ENCODE measurements at regions not wholly inside any gene's neighbourhood (a gene's known extent, or its start where the extent isn't known, plus 50 kb on each side); places are given as distances from the start of the nearest gene placed in this dataset.

DNA sequence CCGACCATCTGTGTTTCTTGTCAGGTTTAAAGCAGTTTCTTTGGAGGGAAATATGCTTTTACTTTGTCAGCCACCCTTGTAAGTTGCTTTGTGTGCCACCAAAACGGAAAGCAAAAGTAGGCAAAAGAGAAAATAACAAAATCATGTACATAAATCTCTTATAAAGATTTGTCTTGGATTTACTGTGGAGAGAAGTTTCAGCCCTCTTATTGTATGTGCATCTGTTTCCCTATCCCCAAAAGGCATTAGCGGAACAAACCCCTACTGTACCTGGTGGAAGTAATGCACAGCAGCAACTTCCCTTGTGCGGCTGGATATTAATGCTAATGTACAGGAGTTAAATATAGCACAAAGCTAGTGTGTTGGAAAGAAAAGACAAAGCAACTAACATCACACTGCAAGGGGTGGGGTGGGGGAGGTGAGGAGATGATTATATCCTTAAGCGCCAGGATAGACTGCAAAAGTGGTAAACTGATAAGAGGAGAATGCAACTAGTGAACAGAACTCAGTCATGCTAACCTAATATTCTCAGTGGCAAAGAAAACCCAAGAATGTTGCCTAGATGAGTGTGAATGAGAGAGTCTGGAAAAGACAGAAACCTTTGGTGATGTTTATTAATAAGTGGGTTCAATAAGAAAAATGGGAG, 396.5 kb upstream of the MEF2C start:
- TF ChIP-seq, protein P1, sequence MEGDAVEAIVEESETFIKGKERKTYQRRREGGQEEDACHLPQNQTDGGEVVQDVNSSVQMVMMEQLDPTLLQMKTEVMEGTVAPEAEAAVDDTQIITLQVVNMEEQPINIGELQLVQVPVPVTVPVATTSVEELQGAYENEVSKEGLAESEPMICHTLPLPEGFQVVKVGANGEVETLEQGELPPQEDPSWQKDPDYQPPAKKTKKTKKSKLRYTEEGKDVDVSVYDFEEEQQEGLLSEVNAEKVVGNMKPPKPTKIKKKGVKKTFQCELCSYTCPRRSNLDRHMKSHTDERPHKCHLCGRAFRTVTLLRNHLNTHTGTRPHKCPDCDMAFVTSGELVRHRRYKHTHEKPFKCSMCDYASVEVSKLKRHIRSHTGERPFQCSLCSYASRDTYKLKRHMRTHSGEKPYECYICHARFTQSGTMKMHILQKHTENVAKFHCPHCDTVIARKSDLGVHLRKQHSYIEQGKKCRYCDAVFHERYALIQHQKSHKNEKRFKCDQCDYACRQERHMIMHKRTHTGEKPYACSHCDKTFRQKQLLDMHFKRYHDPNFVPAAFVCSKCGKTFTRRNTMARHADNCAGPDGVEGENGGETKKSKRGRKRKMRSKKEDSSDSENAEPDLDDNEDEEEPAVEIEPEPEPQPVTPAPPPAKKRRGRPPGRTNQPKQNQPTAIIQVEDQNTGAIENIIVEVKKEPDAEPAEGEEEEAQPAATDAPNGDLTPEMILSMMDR (IDR thresholded peaks at IDR 0.05; ENCODE audit: insufficient read depth, low read depth, low read length) = no peak
- TF ChIP-seq EZH2 (IDR thresholded peaks at IDR 0.05; ENCODE audit: insufficient read depth, low read length) = no peak
- Histone ChIP-seq H3K79me2 (ENCODE audit: insufficient read depth, low read length) (no peaks in the 10 kb centered on the region), H3K4me1 (ENCODE audit: insufficient read depth, low read length) (peaks cover 34% of the 10 kb centered on the region), H3K4me2 (ENCODE audit: low read length) (no peak overlapping the region), H3K36me3 (ENCODE audit: insufficient read depth, low read length) (no peaks in the 10 kb centered on the region), H3K27me3 (ENCODE audit: insufficient read depth, low read length) (no peaks in the 10 kb centered on the region), H3K4me3 (ENCODE audit: insufficient read depth, low read depth, low read length) (no peak overlapping the region), H3K9ac (ENCODE audit: low read length) (no peak overlapping the region), H2AFZ (ENCODE audit: low read depth, low read length) (no peak overlapping the region), H3K27ac (ENCODE audit: low read depth, low read length) (no peak overlapping the region), H4K20me1 (ENCODE audit: insufficient read depth, low read length) (no peaks in the 10 kb centered on the region), H3K9me3 (ENCODE audit: insufficient read depth, low read depth, low read length) (no peaks in the 10 kb centered on the region)
- H3K36me3 Mint-ChIP-seq (ENCODE audit: low read depth, unreplicated experiment) = no peaks in the 10 kb centered on the region
- H3K4me3 Mint-ChIP-seq (ENCODE audit: unreplicated experiment) = no peak overlapping the region
- H3K4me1 Mint-ChIP-seq (ENCODE audit: low read depth, unreplicated experiment) = peaks cover 49% of the 10 kb centered on the region
- FAIRE-seq (no peak), DNase-seq (ENCODE audit: low read depth) (peak; percentile 48)
- H3K27ac Mint-ChIP-seq (ENCODE audit: unreplicated experiment) = peak overlapping the region; percentile 54
- H3K27me3 Mint-ChIP-seq (ENCODE audit: low read depth, unreplicated experiment) = no peaks in the 10 kb centered on the region
- H3K9me3 Mint-ChIP-seq (ENCODE audit: unreplicated experiment) = no peaks in the 10 kb centered on the region

DNA sequence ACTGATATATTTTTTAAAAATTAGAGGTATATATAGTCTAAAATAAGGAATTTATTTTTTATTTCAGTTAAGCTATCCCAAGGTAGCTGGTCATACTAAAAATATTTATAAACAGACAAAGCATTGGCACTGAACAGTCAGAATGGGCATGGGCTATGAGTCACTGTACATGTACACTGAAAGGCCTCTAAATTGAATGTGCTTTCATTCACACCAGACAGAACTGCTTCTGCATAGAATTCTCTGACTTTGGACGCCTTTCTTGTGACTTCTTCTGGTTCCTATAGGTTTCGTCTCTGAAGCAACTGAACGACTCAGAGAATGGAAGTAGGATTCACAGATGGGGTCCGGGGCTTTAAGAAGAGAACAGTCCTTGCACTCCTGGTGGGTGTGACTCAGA, 394.8 kb upstream of the MEF2C start:
- Histone ChIP-seq H3K4me2 (ENCODE audit: low read length) (no peak overlapping the region), H3K9me3 (ENCODE audit: insufficient read depth, low read depth, low read length) (no peaks in the 10 kb centered on the region), H3K36me3 (ENCODE audit: insufficient read depth, low read length) (no peaks in the 10 kb centered on the region), H2AFZ (ENCODE audit: low read depth, low read length) (no peak overlapping the region), H3K27ac (ENCODE audit: low read depth, low read length) (no peak overlapping the region), H3K4me1 (ENCODE audit: insufficient read depth, low read length) (peaks cover 28% of the 10 kb centered on the region), H4K20me1 (ENCODE audit: insufficient read depth, low read length) (no peaks in the 10 kb centered on the region), H3K4me3 (ENCODE audit: insufficient read depth, low read depth, low read length) (no peak overlapping the region), H3K27me3 (ENCODE audit: insufficient read depth, low read length) (no peaks in the 10 kb centered on the region), H3K79me2 (ENCODE audit: insufficient read depth, low read length) (no peaks in the 10 kb centered on the region), H3K9ac (ENCODE audit: low read length) (no peak overlapping the region)
- FAIRE-seq (no peak), DNase-seq (ENCODE audit: low read depth) (peak; percentile 50)
- Mint-ChIP-seq H3K4me3 (ENCODE audit: unreplicated experiment) (no peak overlapping the region), H3K27ac (ENCODE audit: unreplicated experiment) (peak overlapping the region; percentile 64), H3K4me1 (ENCODE audit: low read depth, unreplicated experiment) (peaks cover 41% of the 10 kb centered on the region), H3K9me3 (ENCODE audit: unreplicated experiment) (no peaks in the 10 kb centered on the region), H3K27me3 (ENCODE audit: low read depth, unreplicated experiment) (no peaks in the 10 kb centered on the region), H3K36me3 (ENCODE audit: low read depth, unreplicated experiment) (no peaks in the 10 kb centered on the region)
- TF ChIP-seq EZH2 (IDR thresholded peaks at IDR 0.05; ENCODE audit: insufficient read depth, low read length) = no peak
- TF ChIP-seq, protein P1 (IDR thresholded peaks at IDR 0.05; ENCODE audit: insufficient read depth, low read depth, low read length) = no peak

DNA sequence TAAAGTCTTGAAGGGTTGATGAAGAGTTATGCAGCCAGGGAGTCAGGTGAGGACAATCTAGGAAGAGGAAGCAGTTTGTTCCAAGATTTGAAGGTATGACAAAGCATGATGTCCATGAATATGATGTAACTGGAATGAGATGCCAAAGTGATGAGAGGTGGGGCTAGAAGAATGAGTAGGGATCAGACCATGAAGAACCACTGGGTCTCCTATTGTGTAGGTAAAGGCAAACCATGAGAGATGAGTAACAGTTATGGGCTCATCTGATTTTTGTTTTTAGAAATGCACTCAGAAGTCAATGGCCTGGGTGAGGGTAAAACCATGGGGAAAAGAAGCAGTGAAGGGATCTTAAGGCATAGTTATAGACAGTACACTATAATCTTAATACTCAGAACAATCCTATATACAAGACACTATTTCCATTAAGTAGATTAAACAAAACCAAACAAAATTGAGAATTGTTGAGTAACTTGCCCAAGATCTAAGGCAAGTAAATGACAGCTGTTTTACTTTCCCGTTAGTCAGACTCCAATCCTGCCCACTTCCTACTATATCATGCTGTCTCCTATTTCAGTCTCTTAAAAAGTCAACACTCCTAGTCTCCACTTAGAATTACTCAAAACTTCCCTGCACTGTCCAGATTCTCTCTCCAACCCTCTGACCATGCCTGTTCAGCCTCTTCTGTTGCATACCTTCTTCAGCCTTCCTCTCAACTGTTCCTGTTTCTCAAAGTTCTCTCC, 393.8 kb upstream of the MEF2C start:
- H3K4me1 Mint-ChIP-seq (ENCODE audit: low read depth, unreplicated experiment) = peaks cover 41% of the 10 kb centered on the region
- FAIRE-seq (peak; percentile 72), DNase-seq (ENCODE audit: low read depth) (peak; percentile 53)
- no peaks in the 10 kb centered on the region for H3K27me3 Mint-ChIP-seq (ENCODE audit: low read depth, unreplicated experiment)
- Histone ChIP-seq H3K79me2 (ENCODE audit: insufficient read depth, low read length) (no peaks in the 10 kb centered on the region), H3K36me3 (ENCODE audit: insufficient read depth, low read length) (no peaks in the 10 kb centered on the region), H3K9ac (ENCODE audit: low read length) (no peak overlapping the region), H3K9me3 (ENCODE audit: insufficient read depth, low read depth, low read length) (no peaks in the 10 kb centered on the region), H3K27me3 (ENCODE audit: insufficient read depth, low read length) (no peaks in the 10 kb centered on the region), H3K4me3 (ENCODE audit: insufficient read depth, low read depth, low read length) (no peak overlapping the region), H3K4me1 (ENCODE audit: insufficient read depth, low read length) (peaks cover 22% of the 10 kb centered on the region), H4K20me1 (ENCODE audit: insufficient read depth, low read length) (no peaks in the 10 kb centered on the region), H3K27ac (ENCODE audit: low read depth, low read length) (peak overlapping the region; percentile 21), H3K4me2 (ENCODE audit: low read length) (peak overlapping the region; percentile 56), H2AFZ (ENCODE audit: low read depth, low read length) (peak overlapping the region; percentile 12)
- peak overlapping the region; percentile 16 for H3K27ac Mint-ChIP-seq (ENCODE audit: unreplicated experiment)
- H3K4me3 Mint-ChIP-seq (ENCODE audit: unreplicated experiment) = no peak overlapping the region
- TF ChIP-seq EZH2 (IDR thresholded peaks at IDR 0.05; ENCODE audit: insufficient read depth, low read length) = no peak
- TF ChIP-seq, protein P1 (IDR thresholded peaks at IDR 0.05; ENCODE audit: insufficient read depth, low read depth, low read length) = no peak
- H3K36me3 Mint-ChIP-seq (ENCODE audit: low read depth, unreplicated experiment) = no peaks in the 10 kb centered on the region
- H3K9me3 Mint-ChIP-seq (ENCODE audit: unreplicated experiment) = no peaks in the 10 kb centered on the region
